Smooth muscle cell (in vitro differentiated cells): ENCODE measurements at regions not wholly inside any gene's neighbourhood (a gene's known extent, or its start where the extent isn't known, plus 50 kb on each side); places are given as distances from the start of the nearest gene placed in this dataset.

Experiments
- DNase-seq: peaks from one replicate; lab custom pipeline; 2025; ENCODE audit not compliant: unreplicated experiment; lab: John Stamatoyannopoulos, UW
- H2AFZ ChIP-seq: fragments of 200-600 bp; sonication (generic); 2 replicates; pipeline ENCODE4 v1.6.0; 2016; ENCODE audit warnings: antibody characterized with exemption, low read depth, mild to moderate bottlenecking
- H3F3A ChIP-seq: fragments of 200-600 bp; sonication (generic); 2 replicates; pipeline ENCODE4 v1.6.0; 2017; ENCODE audit warnings: antibody characterized with exemption, low read depth
- H3K27ac ChIP-seq: fragments of 200-600 bp; sonication (generic); 2 replicates; pipeline ENCODE4 v1.5.1; 2016; ENCODE audit warnings: low read depth, mild to moderate bottlenecking
- H3K27me3 ChIP-seq: fragments of 200-600 bp; sonication (generic); 2 replicates; pipeline ENCODE4 v1.6.1; 2016; ENCODE audit warnings: low read depth, mild to moderate bottlenecking
- H3K36me3 ChIP-seq: fragments of 200-600 bp; sonication (generic); 2 replicates; pipeline ENCODE4 v1.5.1; 2016; ENCODE audit warnings: low read depth
- H3K4me1 ChIP-seq: fragments of 200-600 bp; sonication (generic); 2 replicates; pipeline ENCODE4 v1.5.1; 2016; ENCODE audit warnings: low read depth
- H3K4me2 ChIP-seq: fragments of 200-600 bp; sonication (generic); 2 replicates; pipeline ENCODE4 v1.6.0; 2016; ENCODE audit warnings: mild to moderate bottlenecking
- H3K4me3 ChIP-seq: fragments of 200-600 bp; sonication (generic); 2 replicates; pipeline ENCODE4 v1.5.1; 2016; ENCODE audit warnings: mild to moderate bottlenecking
- H3K79me2 ChIP-seq: fragments of 200-600 bp; sonication (generic); 2 replicates; pipeline ENCODE4 v1.6.0; 2016; ENCODE audit warnings: low read depth, mild to moderate bottlenecking
- H3K9ac ChIP-seq: fragments of 200-600 bp; sonication (generic); 2 replicates; pipeline ENCODE4 v1.6.0; 2016; ENCODE audit warnings: low read depth
- H3K9me3 ChIP-seq: fragments of 200-600 bp; sonication (generic); replicated peaks from 2 replicates; pipeline ENCODE4 v1.5.1; 2016; ENCODE audit warnings: low read depth
- H4K20me1 ChIP-seq: fragments of 200-600 bp; sonication (generic); 2 replicates; pipeline ENCODE4 v1.6.0; 2016; ENCODE audit warnings: low read depth
- CTCF ChIP-seq: fragments of 200-600 bp; sonication (generic); IDR thresholded peaks from 2 replicates; pipeline ENCODE4 v1.5.1; 2017; ENCODE audit warnings: borderline replicate concordance, mild to moderate bottlenecking, antibody characterized with exemption; ENCODE audit not compliant: insufficient read depth, poor library complexity, severe bottlenecking
- WGBS: methylation state at CpG from one replicate; pipeline ENCODE4 v1.1.7; 2016; ENCODE audit warnings: low lambda C conversion rate; 5-methylcytosine and 5-hydroxymethylcytosine counted together

- no peaks in the 10 kb centered on the region for H3K36me3 ChIP-seq
- no peak overlapping the region for H3K4me2 ChIP-seq
- no peak overlapping the region for H2AFZ ChIP-seq
- H3K9me3 ChIP-seq = no peaks in the 10 kb centered on the region
- H3F3A ChIP-seq = no peaks in the 10 kb centered on the region
- H3K27ac ChIP-seq = no peak overlapping the region
- H4K20me1 ChIP-seq = no peaks in the 10 kb centered on the region
- TF ChIP-seq CTCF = no peak
- H3K4me3 ChIP-seq = no peak overlapping the region
- H3K4me1 ChIP-seq = no peaks in the 10 kb centered on the region
- H3K9ac ChIP-seq = no peak overlapping the region
- DNase-seq = no peak
- no peaks in the 10 kb centered on the region for H3K27me3 ChIP-seq
- no peaks in the 10 kb centered on the region for H3K79me2 ChIP-seq
- 80% methylated on average over 3 of the region's 3 CpGs for WGBS
These were observed 64.3 kb upstream of the STT3B start for GRCh38 chr3:31468433-31468832.

GRCh38 chr3:31469385-31469784, 63.3 kb upstream of the STT3B start:
- no peak overlapping the region for H3K4me2 ChIP-seq
- WGBS = 95% methylated on average over 3 of the region's 3 CpGs

GRCh38 chr3:31472479-31473390, 60.0 kb upstream of the STT3B start:
- Histone ChIP-seq H3K9ac (no peak overlapping the region), H3K27me3 (no peaks in the 10 kb centered on the region), H2AFZ (no peak overlapping the region), H3K79me2 (no peaks in the 10 kb centered on the region), H3K36me3 (no peaks in the 10 kb centered on the region), H3K4me3 (no peak overlapping the region), H3K4me2 (no peak overlapping the region), H3K9me3 (no peaks in the 10 kb centered on the region), H3K27ac (no peak overlapping the region), H3K4me1 (no peaks in the 10 kb centered on the region), H3F3A (no peaks in the 10 kb centered on the region), H4K20me1 (no peaks in the 10 kb centered on the region)
- no peak for DNase-seq
- WGBS = 64% methylated on average over 7 of the region's 7 CpGs
- TF ChIP-seq CTCF = no peak

More at GRCh38 chr3:31469385-31469784, 63.3 kb upstream of the STT3B start:
- Histone ChIP-seq H3K4me3 (no peak overlapping the region), H3K9ac (no peak overlapping the region), H3K79me2 (no peaks in the 10 kb centered on the region), H3K27me3 (no peaks in the 10 kb centered on the region), H3K9me3 (no peaks in the 10 kb centered on the region), H2AFZ (no peak overlapping the region), H3K4me1 (no peaks in the 10 kb centered on the region), H3F3A (no peaks in the 10 kb centered on the region), H3K27ac (no peak overlapping the region), H3K36me3 (no peaks in the 10 kb centered on the region), H4K20me1 (no peaks in the 10 kb centered on the region)
- no peak for DNase-seq
- TF ChIP-seq CTCF = no peak

GRCh38 chr3:31476209-31476608, 56.5 kb upstream of the STT3B start:
- no peak overlapping the region for H3K27ac ChIP-seq
- no peak overlapping the region for H3K4me3 ChIP-seq
- H3F3A ChIP-seq = no peaks in the 10 kb centered on the region
- H2AFZ ChIP-seq = no peak overlapping the region
- no peak overlapping the region for H3K9ac ChIP-seq
- no peak for TF ChIP-seq CTCF
- H3K36me3 ChIP-seq = no peaks in the 10 kb centered on the region
- H3K27me3 ChIP-seq = no peaks in the 10 kb centered on the region
- H3K4me1 ChIP-seq = no peaks in the 10 kb centered on the region
- no peaks in the 10 kb centered on the region for H4K20me1 ChIP-seq
- no peaks in the 10 kb centered on the region for H3K9me3 ChIP-seq
- no peak overlapping the region for H3K4me2 ChIP-seq
- no peak for DNase-seq
- no peaks in the 10 kb centered on the region for H3K79me2 ChIP-seq
- 71% methylated on average over 4 of the region's 4 CpGs for WGBS
